HCT116 (cell line): ENCODE measurements at regions not wholly inside any gene's neighbourhood (a gene's known extent, or its start where the extent isn't known, plus 50 kb on each side); places are given as distances from the start of the nearest gene placed in this dataset.

ENCODE experiments used
- ATAC-seq: fragments of 200-7000 bp; cut with Tn5 transposase; 2 replicates; pipeline ENCODE4 v1.9.1; 2020; ENCODE audit warnings: mild to moderate bottlenecking, moderate library complexity
- BruUV-seq: library from RNA; stranded (reverse); fragments of 400-500 nt; replicated peaks from 2 replicates; lab custom pipeline; 2021; lab: Mats Ljungman, UMichigan
- CTCF ChIA-PET: fragments of 300-600 bp; sonication (Branson Sonifier 250); formaldehyde crosslinking; loops from one replicate; lab custom pipeline; 2021; ENCODE audit warnings: antibody characterized with exemption; lab: Charles Lee
- POLR2A ChIA-PET: fragments of 300-600, 350-600 bp; sonication (Branson Sonifier 250); formaldehyde crosslinking; loops from one replicate; lab custom pipeline; 2021; ENCODE audit warnings: antibody characterized with exemption; lab: Charles Lee
- RAD21 ChIA-PET, 2 experiments: fragments of 300-600 bp; sonication (Branson Sonifier 250); formaldehyde crosslinking; loops; one replicate each; lab custom pipeline; 2023; ENCODE audit warnings: low total read pairs in 2 of 2; ENCODE audit not compliant: uncharacterized antibody in 2 of 2, unreplicated experiment in 2 of 2, low non-redundant PET in 1 of 2; lab: Charles Lee
- DNase-seq: peaks from one replicate; pipeline ENCODE4 v3.0.0-alpha.2; 2010; ENCODE audit warnings: low read depth, low spot score
- H2AFZ ChIP-seq: fragments of 200-600 bp; shearing (Covaris generic), sonication (generic); 2 replicates; pipeline ENCODE4 v1.6.1; 2017; ENCODE audit warnings: low read depth, mixed run types, mixed read lengths, antibody characterized with exemption, low read length; ENCODE audit not compliant: poor library complexity, severe bottlenecking
- H3K27ac ChIP-seq: 2 replicates; pipeline ENCODE4 v1.5.1; 2012; ENCODE audit warnings: low read depth, low read length
- H3K27me3 ChIP-seq: fragments of 200-600 bp; sonication (generic); 2 replicates; pipeline ENCODE4 v1.6.1; 2016; ENCODE audit warnings: mixed run types, low read length, mixed read lengths; ENCODE audit not compliant: insufficient read depth
- H3K36me3 ChIP-seq, 2 experiments: fragments of 200-500 bp in 1 of 2; fragments of 200-600 bp in 1 of 2; sonication (Bioruptor generic) in 1 of 2; sonication (generic) in 1 of 2; 2 replicates each; pipeline versions ENCODE4 v1.5.1 to v1.6.1; 2014 to 2016; ENCODE audit warnings: low read length in 2 of 2, inconsistent platforms in 1 of 2, mixed read lengths in 1 of 2, mixed run types in 1 of 2; ENCODE audit not compliant: insufficient read depth in 2 of 2, control insufficient read depth in 1 of 2
- H3K4me1 ChIP-seq, 2 experiments: fragments of 200-600 bp in 1 of 2; sonication (generic) in 1 of 2; 2 replicates each; pipeline versions ENCODE4 v1.5.1 to v1.6.1; 2012 to 2017; ENCODE audit warnings: low read length in 2 of 2, inconsistent platforms in 1 of 2, mild to moderate bottlenecking in 1 of 2, mixed read lengths in 1 of 2, mixed run types in 1 of 2, moderate library complexity in 1 of 2; ENCODE audit not compliant: insufficient read depth in 2 of 2, control insufficient read depth in 1 of 2
- H3K4me2 ChIP-seq: fragments of 200-600 bp; sonication (generic); 2 replicates; pipeline ENCODE4 v1.6.1; 2017; ENCODE audit warnings: mixed run types, low read length, mixed read lengths
- H3K4me3 ChIP-seq, 2 experiments: fragments of 200-600 bp in 1 of 2; sonication (generic) in 1 of 2; replicated peaks in 1 of 2; 2 replicates each; pipeline ENCODE4 v1.5.1; 2011 to 2016; ENCODE audit warnings: low read length in 2 of 2, control low read depth in 1 of 2, low read depth in 1 of 2, mild to moderate bottlenecking in 1 of 2, mixed read lengths in 1 of 2, mixed run types in 1 of 2
- H3K79me2 ChIP-seq: fragments of 200-600 bp; sonication (generic); 2 replicates; pipeline ENCODE4 v1.6.1; 2017; ENCODE audit warnings: mild to moderate bottlenecking, mixed run types, low read length, moderate library complexity, mixed read lengths; ENCODE audit not compliant: insufficient read depth
- H3K9ac ChIP-seq: fragments of 200-600 bp; sonication (generic); 2 replicates; pipeline ENCODE4 v1.6.1; 2016; ENCODE audit warnings: low read length, mixed read lengths
- H3K9me2 ChIP-seq: fragments of 200-600 bp; sonication (generic), shearing (Covaris generic); 2 replicates; pipeline ENCODE4 v1.6.1; 2017; ENCODE audit warnings: mixed run types, mild to moderate bottlenecking, moderate library complexity; ENCODE audit not compliant: insufficient read depth
- H3K9me3 ChIP-seq, 2 experiments: fragments of 200-500 bp in 1 of 2; fragments of 200-600 bp in 1 of 2; sonication (Bioruptor generic) in 1 of 2; sonication (generic) in 1 of 2; 2 replicates each; pipeline ENCODE4 v1.6.1; 2014 to 2017; ENCODE audit warnings: low read length in 2 of 2, mixed read lengths in 2 of 2, inconsistent platforms in 1 of 2, low read depth in 1 of 2, mild to moderate bottlenecking in 1 of 2, mixed run types in 1 of 2, moderate library complexity in 1 of 2; ENCODE audit not compliant: control insufficient read depth in 1 of 2, insufficient read depth in 1 of 2
- H4K20me1 ChIP-seq: fragments of 200-600 bp; sonication (generic), shearing (Covaris generic); 2 replicates; pipeline ENCODE4 v1.6.1; 2017; ENCODE audit warnings: mixed run types, mild to moderate bottlenecking, moderate library complexity; ENCODE audit not compliant: insufficient read depth
- ATF3 ChIP-seq: IDR thresholded peaks from 2 replicates; pipeline ENCODE4 v1.6.1; 2012
- CBX3 ChIP-seq: IDR thresholded peaks from 2 replicates; pipeline ENCODE4 v1.6.1; 2012; ENCODE audit warnings: low read depth
- CEBPB ChIP-seq: IDR thresholded peaks from 2 replicates; pipeline ENCODE4 v1.6.1; 2012; ENCODE audit warnings: low read depth
- EGR1 ChIP-seq: IDR thresholded peaks from 2 replicates; pipeline ENCODE4 v1.6.1; 2012; ENCODE audit warnings: low read depth
- ELF1 ChIP-seq: IDR thresholded peaks from 2 replicates; pipeline ENCODE4 v1.6.1; 2012; ENCODE audit warnings: low read depth, borderline replicate concordance
- EZH2phosphoT487 ChIP-seq: fragments of 200-600 bp; IDR thresholded peaks from 2 replicates; pipeline ENCODE4 v1.6.1; 2018; ENCODE audit warnings: antibody characterized with exemption, borderline replicate concordance
- FOSL1 ChIP-seq: IDR thresholded peaks from 2 replicates; pipeline ENCODE4 v1.6.1; 2012; ENCODE audit warnings: low read depth
- SRF ChIP-seq: IDR thresholded peaks from 2 replicates; pipeline ENCODE4 v1.6.1; 2012; ENCODE audit warnings: low read depth
- TCF7L2 ChIP-seq: IDR thresholded peaks from 2 replicates; pipeline ENCODE4 v1.7.0; 2011; ENCODE audit warnings: borderline replicate concordance, inconsistent platforms; ENCODE audit not compliant: insufficient read depth, insufficient read length; ENCODE audit errors: extremely low read depth
- ZBTB33 ChIP-seq: IDR thresholded peaks from 2 replicates; pipeline ENCODE4 v1.6.1; 2011; ENCODE audit warnings: mild to moderate bottlenecking, low read length, moderate library complexity; ENCODE audit not compliant: insufficient replicate concordance; ENCODE audit errors: extremely low read depth
- ZFX ChIP-seq: fragments of 450-650 bp; IDR thresholded peaks from 2 replicates; pipeline ENCODE4 v1.6.1; 2017
- intact Hi-C: fragments of 100-400 bp; cut with micrococcal nuclease; formaldehyde crosslinking; loops from 2 replicates; pipeline ENCODE4 v1.10.0; 2022

GRCh38 chr3:177694316-177694715 is 497.0 kb upstream of the TBL1XR1 start:
- H3K4me1 ChIP-seq = no peaks in the 10 kb centered on the region
- no peaks in the 10 kb centered on the region for H4K20me1 ChIP-seq
- ChIA-PET POLR2A (no interaction called here), RAD21 (interaction anchor here in 1 of 2 experiments (0.6 kb wide), 1 partner anchor 473 kb away, joined by 3 read pairs; no protein-coding TSS in a partner anchor), CTCF (no interaction called here)
- H3K9me3 ChIP-seq = no peaks in the 10 kb centered on the region
- no peaks in the 10 kb centered on the region for H3K9me2 ChIP-seq
- no peak overlapping the region for H2AFZ ChIP-seq
- no peaks in the 10 kb centered on the region for H3K79me2 ChIP-seq
- ATAC-seq (no peak), DNase-seq (no peak)
- H3K27ac ChIP-seq = no peak overlapping the region
- no peak overlapping the region for H3K9ac ChIP-seq
- no TSS peak for BruUV-seq
- H3K4me3 ChIP-seq = no peak overlapping the region
- H3K27me3 ChIP-seq = no peaks in the 10 kb centered on the region
- no peak overlapping the region for H3K4me2 ChIP-seq
- intact Hi-C loops = no loop called here
- H3K36me3 ChIP-seq = no peaks in the 10 kb centered on the region
- TF ChIP-seq SRF (no peak), EGR1 (no peak), ATF3 (no peak), ZFX (no peak), ZBTB33 (no peak), FOSL1 (no peak), EZH2phosphoT487 (no peak), TCF7L2 (no peak), ELF1 (no peak), CBX3 (no peak), CEBPB (no peak)
